ENCODE measurements at regions not wholly inside any gene's neighbourhood (a gene's known extent, or its start where the extent isn't known, plus 50 kb on each side); places are given as distances from the start of the nearest gene placed in this dataset.
"Not testable (repeated sequence)": the region's sequence is repeated elsewhere in the genome, so short reads cannot be mapped to it uniquely, and the experiment has no call there.

- DNase-seq (ENCODE audit: low read depth in 2 of 2, low spot score in 1 of 2) = no peak
Measured at GRCh38 chr21:17200250-17200649, 312.6 kb upstream of the CXADR start.

- DNase-seq (ENCODE audit: low read depth in 2 of 2, low spot score in 1 of 2) = no peak
Measured at GRCh38 chr21:17201741-17202260, 311.0 kb upstream of the CXADR start.

DNA sequence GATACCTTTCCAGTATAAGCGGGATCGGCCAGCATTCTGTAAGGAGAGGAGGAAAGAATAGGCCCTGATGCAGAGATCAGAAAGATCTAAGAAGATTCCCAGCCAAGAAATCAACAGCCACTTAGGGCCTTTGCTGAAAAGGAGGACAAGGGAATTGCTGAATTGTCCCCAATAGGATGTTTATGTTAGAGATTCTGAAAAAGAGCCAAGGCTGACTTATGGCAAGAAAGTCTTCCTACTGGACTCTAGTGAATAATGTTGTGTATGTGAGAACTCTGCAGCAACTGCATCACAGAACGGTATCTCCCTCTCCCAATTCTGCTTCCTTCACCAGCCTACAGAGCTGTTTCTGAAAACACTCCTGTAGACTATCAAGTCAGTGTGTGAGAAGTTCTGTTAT is 298.0 kb upstream of the CXADR start:
- DNase-seq (ENCODE audit: low read depth in 2 of 2, low spot score in 1 of 2) = no peak

GRCh38 chr21:17219050-17219449 is 293.8 kb upstream of the CXADR start:
- not testable (repeated sequence) for DNase-seq (ENCODE audit: low read depth in 2 of 2, low spot score in 1 of 2)

DNA sequence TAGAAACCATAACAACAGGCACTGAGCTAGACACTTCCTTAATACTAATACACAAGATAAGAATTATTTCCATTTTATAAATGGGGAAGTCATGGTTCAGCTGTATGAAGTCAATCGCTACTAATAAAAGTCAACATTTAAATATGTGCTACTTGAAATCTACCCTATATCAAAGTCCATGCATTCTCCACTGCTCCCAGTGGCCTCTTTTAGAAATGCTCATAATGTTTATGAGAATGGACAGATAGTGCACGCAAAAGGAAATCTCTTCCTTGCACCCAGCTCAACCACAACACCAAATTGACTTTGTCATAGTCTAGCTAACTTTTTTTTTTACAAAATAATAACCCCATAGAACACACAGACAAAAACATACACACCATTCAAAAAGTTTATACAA is 281.7 kb upstream of the CXADR start:
- no peak for DNase-seq (ENCODE audit: low read depth in 2 of 2, low spot score in 1 of 2)

DNA sequence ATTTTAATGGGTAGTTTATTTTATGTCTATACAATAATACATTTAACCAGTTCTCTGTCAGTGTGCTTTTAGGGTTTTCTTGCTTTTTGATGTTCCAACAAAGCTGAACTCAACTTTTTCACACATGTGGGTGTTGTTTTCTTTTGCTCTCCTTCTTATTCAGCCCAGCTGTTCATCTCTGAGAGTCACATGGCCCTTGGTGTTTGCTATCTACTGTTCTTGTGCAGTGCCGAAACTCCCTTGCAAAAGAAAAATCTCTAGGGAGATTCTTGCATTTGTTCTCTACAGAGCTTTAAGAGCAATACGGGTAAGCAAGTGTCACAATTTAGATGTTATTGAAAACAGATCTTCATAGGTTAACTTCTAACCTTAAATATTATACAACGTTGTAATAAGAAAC is 281.1 kb upstream of the CXADR start:
- DNase-seq (ENCODE audit: low read depth in 2 of 2, low spot score in 1 of 2) = no peak

- DNase-seq (ENCODE audit: low read depth in 2 of 2, low spot score in 1 of 2) = no peak
Measured at GRCh38 chr21:17238468-17238867, 274.4 kb upstream of the CXADR start.

DNA sequence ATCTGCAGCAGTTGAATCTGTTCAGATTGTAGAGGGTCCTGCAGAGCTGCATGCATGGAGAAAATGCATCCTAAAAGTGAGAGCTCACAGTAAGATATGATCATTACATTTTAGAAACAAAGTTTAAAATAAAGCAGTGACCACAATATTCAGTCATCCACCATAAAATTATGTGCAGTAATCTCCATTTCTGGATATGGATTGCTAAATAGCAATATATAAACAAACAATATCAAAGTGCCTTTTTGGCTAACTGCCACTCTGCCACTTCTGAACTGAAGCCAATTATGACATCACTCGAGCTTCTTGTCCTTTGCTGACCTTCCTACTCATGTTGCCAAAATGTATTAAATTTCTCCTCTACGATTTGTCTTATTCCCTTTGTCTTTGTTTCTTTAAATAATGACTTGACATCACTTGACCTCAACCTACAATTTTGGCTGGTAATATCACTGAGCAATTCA is 262.0 kb upstream of the CXADR start:
- DNase-seq (ENCODE audit: low read depth in 2 of 2, low spot score in 1 of 2) = no peak

- no peak for DNase-seq (ENCODE audit: low read depth in 2 of 2, low spot score in 1 of 2)
Measured at GRCh38 chr21:17257784-17258183, 255.1 kb upstream of the CXADR start.

GRCh38 chr21:17264182-17264581 is 248.7 kb upstream of the CXADR start:
- no peak for DNase-seq (ENCODE audit: low read depth in 2 of 2, low spot score in 1 of 2)

DNA sequence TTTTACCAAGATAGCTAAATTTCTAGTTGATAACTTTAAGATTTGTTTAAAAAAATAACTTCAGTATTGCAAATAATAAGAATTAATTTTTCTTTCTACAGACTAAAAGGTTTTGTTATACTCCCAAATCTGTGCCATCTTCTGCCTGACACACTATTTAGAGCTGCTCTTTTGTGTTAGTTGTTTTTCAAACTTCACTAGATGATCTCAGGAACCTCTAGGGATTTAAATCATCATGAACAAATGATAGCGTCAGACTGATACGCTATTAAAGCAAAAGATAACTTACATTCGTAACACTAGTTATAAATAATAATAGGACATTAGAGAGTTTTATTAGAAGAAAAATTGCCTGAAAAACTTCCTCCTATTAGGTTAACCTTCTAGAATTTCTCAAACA is 243.1 kb upstream of the CXADR start:
- DNase-seq (ENCODE audit: low read depth in 2 of 2, low spot score in 1 of 2) = no peak

DNA sequence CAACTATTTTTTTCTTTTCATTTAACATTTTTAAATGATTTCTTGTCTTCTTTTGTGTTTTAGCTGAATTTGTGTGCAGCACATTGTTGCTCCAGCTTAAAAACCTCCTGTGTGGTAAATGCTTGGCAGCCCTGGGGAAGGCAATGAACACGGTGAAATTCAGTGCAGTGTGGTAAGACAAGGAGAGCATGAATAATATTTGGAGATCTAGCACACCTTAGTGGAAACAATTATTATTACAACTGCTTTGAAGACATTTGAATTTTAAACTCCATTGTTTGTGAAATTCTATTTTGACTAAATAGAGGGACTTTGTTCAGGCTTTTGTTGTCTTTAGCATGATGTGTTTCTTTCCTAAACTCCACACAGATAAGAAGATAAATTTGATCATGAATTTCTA is 242.6 kb upstream of the CXADR start:
- no peak for DNase-seq (ENCODE audit: low read depth in 2 of 2, low spot score in 1 of 2)

DNA sequence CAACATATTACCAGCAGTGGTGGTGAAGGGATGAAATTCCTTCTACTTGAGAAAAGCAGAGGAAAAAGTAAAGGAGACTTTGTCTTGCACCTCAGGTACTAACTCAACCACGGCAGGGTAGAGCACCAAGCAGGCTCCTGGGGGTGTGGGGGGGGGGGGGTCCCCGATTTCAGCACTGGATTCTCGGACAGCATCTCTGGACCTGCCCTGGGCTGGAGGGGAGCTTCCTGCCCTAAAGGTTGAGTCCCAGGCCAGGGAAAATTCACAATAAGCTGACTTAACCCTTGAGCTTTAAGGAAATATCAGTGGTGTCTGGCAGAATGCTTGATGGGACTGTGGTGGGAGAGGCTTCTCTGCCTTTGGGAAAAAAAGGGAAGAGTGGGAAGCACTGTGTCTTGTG is 233.2 kb upstream of the CXADR start:
- DNase-seq (ENCODE audit: low read depth in 2 of 2, low spot score in 1 of 2) = no peak

GRCh38 chr21:17293016-17293562 is 219.8 kb upstream of the CXADR start:
- not testable (repeated sequence) for DNase-seq (ENCODE audit: low read depth in 2 of 2, low spot score in 1 of 2)

GRCh38 chr21:17295997-17296396 is 216.8 kb upstream of the CXADR start:
- DNase-seq (ENCODE audit: low read depth in 2 of 2, low spot score in 1 of 2) = no peak

GRCh38 chr21:17299576-17299975 is 213.3 kb upstream of the CXADR start:
- not testable (repeated sequence) for DNase-seq (ENCODE audit: low read depth in 2 of 2, low spot score in 1 of 2)

DNA sequence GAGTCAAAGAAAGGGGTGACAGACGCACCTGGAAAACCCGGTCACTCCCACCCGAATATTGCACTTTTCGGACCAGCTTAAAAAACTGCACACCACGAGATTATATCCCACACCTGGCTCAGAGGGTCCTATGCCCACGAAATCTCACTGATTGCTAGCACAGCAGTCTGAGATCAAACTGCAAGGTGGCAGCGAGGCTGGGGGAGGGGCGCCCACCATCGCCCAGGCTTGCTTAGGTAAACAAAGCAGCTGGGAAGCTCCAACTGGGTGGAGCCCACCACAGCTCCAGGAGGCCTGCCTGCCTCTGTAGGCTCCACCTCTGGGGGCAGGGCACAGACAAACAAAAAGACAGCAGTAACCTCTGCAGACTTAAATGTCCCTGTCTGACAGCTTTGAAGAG is 185.1 kb upstream of the CXADR start:
- not testable (repeated sequence) for DNase-seq (ENCODE audit: low read depth in 2 of 2, low spot score in 1 of 2)

- no peak for DNase-seq (ENCODE audit: low read depth in 2 of 2, low spot score in 1 of 2)
Measured at GRCh38 chr21:17334484-17334883, 178.4 kb upstream of the CXADR start.

GRCh38 chr21:17340081-17340480 is 172.8 kb upstream of the CXADR start:
- DNase-seq (ENCODE audit: low read depth in 2 of 2, low spot score in 1 of 2) = no peak

GRCh38 chr21:17343055-17343454 is 169.8 kb upstream of the CXADR start:
- no peak for DNase-seq (ENCODE audit: low read depth in 2 of 2, low spot score in 1 of 2)

- no peak for DNase-seq (ENCODE audit: low read depth in 2 of 2, low spot score in 1 of 2)
Measured at GRCh38 chr21:17348357-17348756, 164.5 kb upstream of the CXADR start.

GRCh38 chr21:17348849-17349248 is 164.0 kb upstream of the CXADR start:
- DNase-seq (ENCODE audit: low read depth in 2 of 2, low spot score in 1 of 2) = no peak

DNA sequence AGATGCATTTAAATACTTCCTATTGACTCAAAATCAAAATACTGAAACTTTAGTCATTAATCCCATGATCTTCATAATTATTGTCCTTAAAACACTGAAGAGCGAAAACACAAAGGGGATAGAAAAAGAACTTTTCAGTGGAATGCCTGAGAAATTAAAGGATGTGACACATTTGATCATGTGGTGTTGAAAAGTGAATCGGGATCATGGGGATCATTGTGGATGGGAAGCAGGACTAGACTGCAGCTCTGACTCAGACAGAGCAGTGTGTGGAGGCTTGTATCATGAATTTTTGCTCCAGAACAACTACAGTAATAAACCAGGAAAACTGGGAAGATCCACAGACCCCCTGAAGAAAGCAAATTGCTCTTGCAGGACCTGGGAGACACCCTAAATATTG is 161.1 kb upstream of the CXADR start:
- no peak for DNase-seq (ENCODE audit: low read depth in 2 of 2, low spot score in 1 of 2)

Data from stimulated activated CD8-positive, alpha-beta memory T cell treated with anti-CD3 and anti-CD28 coated beads, Interleukin-4, amount 100 ng/mL, for 1 hour (primary cell).